Spleen (tissue), 11 donors: ENCODE measurements at regions not wholly inside any gene's neighbourhood (a gene's known extent, or its start where the extent isn't known, plus 50 kb on each side); places are given as distances from the start of the nearest gene placed in this dataset.

Experiments used
- DNase-seq: peaks from one replicate; pipeline ENCODE4 v3.0.0-alpha.2; 2020
- H3K27ac ChIP-seq, 8 donors: fragments of 200-600 bp; sonication (generic) in 7 of 8; 1 replicate in 4 of 8; 2 replicates in 4 of 8; pipeline versions ENCODE4 v1.5.0 to v1.8.0; 2016 to 2021; ENCODE audit warnings: inconsistent platforms in 4 of 8, mild to moderate bottlenecking in 4 of 8, moderate library complexity in 1 of 8
- H3K27me3 ChIP-seq, 7 donors: fragments of 200-600 bp; sonication (generic) in 6 of 7; replicated peaks in 1 of 7; 1 replicate in 4 of 7; 2 replicates in 3 of 7; pipeline versions ENCODE4 v1.5.0 to v1.8.0; 2016 to 2021; ENCODE audit warnings: inconsistent platforms in 3 of 7, mild to moderate bottlenecking in 1 of 7
- H3K36me3 ChIP-seq, 6 donors: fragments of 200-600 bp; sonication (generic) in 5 of 6; 1 replicate in 4 of 6; 2 replicates in 2 of 6; pipeline versions ENCODE4 v1.5.0 to v1.8.0; 2016 to 2021; ENCODE audit warnings: inconsistent platforms in 2 of 6
- H3K4me1 ChIP-seq, 6 donors: fragments of 200-600 bp; sonication (generic) in 5 of 6; 1 replicate in 3 of 6; 2 replicates in 3 of 6; pipeline versions ENCODE4 v1.5.0 to v1.8.0; 2016 to 2021; ENCODE audit warnings: inconsistent platforms in 3 of 6
- H3K4me3 ChIP-seq, 8 donors: fragments of 200-600 bp; sonication (generic) in 7 of 8; 1 replicate in 4 of 8; 2 replicates in 4 of 8; pipeline versions ENCODE4 v1.5.0 to v1.8.0; 2016 to 2021; ENCODE audit warnings: inconsistent platforms in 4 of 8, mild to moderate bottlenecking in 4 of 8, moderate library complexity in 2 of 8
- H3K9me3 ChIP-seq, 8 donors: fragments of 200-600 bp; sonication (generic) in 7 of 8; 1 replicate in 4 of 8; 2 replicates in 4 of 8; pipeline versions ENCODE4 v1.5.0 to v1.8.0; 2016 to 2021; ENCODE audit warnings: inconsistent platforms in 4 of 8
- CTCF ChIP-seq, 11 experiments: fragments of 200-600 bp in 7 of 11; fragments of 450-650 bp in 4 of 11; sonication (generic) in 4 of 11; IDR thresholded peaks in 8 of 11; conservative IDR thresholded peaks in 3 of 11; 1 replicate in 7 of 11; 2 replicates in 4 of 11; pipeline versions ENCODE4 v1.4.0 to v1.8.0; 2016 to 2021; ENCODE audit warnings: antibody characterized with exemption in 11 of 11, inconsistent platforms in 4 of 11, mild to moderate bottlenecking in 1 of 11
- POLR2A ChIP-seq, 3 donors: fragments of 450-650 bp; IDR thresholded peaks; one replicate each; pipeline ENCODE4 v1.5.1; 2017; ENCODE audit warnings: antibody characterized with exemption in 3 of 3, mild to moderate bottlenecking in 1 of 3
- POLR2AphosphoS5 ChIP-seq, 3 donors: sonication (generic); formaldehyde crosslinking; IDR thresholded peaks; one replicate each; pipeline ENCODE4 v1.5.1; 2017; ENCODE audit warnings: antibody characterized with exemption in 3 of 3
- WGBS, 5 donors: extraction: QIAGEN DNeasy Blood & Tissue Kit in 3 of 5; methylation state at CpG; one replicate each; pipeline versions ENCODE4 v1.1.5 to v1.1.7; 2013 to 2018; 5-methylcytosine and 5-hydroxymethylcytosine counted together
- intact Hi-C: fragments of 100-400 bp; cut with DNase I; formaldehyde crosslinking; loops from one replicate; pipeline ENCODE4 v1.15.0; 2023; ENCODE audit warnings: low total_unique reads
- donor health status: healthy with polysubstance abuse.
- donor health status: DM: no; HTN: no; CAD: no; lungs with moderate emphysema.
- donor health status: DM: no; HTN: no; CAD: no.
- donor health status: Bipolar disorder and iron deficiency.
- donor health status: healthy.
- donor health status: DM: no; HTN: no; CAD: no.
- donor health status: DM: yes; HTN: yes; CAD: no.

GRCh38 chr14:73789989-73790581 is 61.5 kb upstream of the PTGR2 start:
- H3K9me3 ChIP-seq: no peaks in the 10 kb centered on the region
- H3K4me3 ChIP-seq: peak overlapping the region in 1 of 8 donors; percentile 0
- H3K4me1 ChIP-seq: peaks cover 17 to 70% (median 48%) of the 10 kb centered on the region in 6 donors
- 62 to 78% (median 70%) methylated on average over 10 of the region's 10 CpGs for WGBS, 5 donors
- peak overlapping the region in 4 of 8 donors; percentile 16 to 99 (median 71) for H3K27ac ChIP-seq
- intact Hi-C loops: loop anchor here (5.0 to 10.0 kb wide), 2 partner anchors 38 to 55 kb away; no protein-coding TSS in a partner anchor
- no peaks in the 10 kb centered on the region for H3K27me3 ChIP-seq
- TF ChIP-seq POLR2A (IDR thresholded peaks at IDR 0.05) (no peak), POLR2AphosphoS5 (IDR thresholded peaks at IDR 0.05) (peak in 2 of 3 donors; percentile 16 to 74), CTCF (IDR thresholded peaks at IDR 0.05 in 8 of 11, conservative IDR thresholded peaks at IDR 0.05 in 3 of 11) (no peak)
- DNase-seq: peak; percentile 54
- peaks cover 0 to 3% (median 0%) of the 10 kb centered on the region in 6 donors for H3K36me3 ChIP-seq

DNA sequence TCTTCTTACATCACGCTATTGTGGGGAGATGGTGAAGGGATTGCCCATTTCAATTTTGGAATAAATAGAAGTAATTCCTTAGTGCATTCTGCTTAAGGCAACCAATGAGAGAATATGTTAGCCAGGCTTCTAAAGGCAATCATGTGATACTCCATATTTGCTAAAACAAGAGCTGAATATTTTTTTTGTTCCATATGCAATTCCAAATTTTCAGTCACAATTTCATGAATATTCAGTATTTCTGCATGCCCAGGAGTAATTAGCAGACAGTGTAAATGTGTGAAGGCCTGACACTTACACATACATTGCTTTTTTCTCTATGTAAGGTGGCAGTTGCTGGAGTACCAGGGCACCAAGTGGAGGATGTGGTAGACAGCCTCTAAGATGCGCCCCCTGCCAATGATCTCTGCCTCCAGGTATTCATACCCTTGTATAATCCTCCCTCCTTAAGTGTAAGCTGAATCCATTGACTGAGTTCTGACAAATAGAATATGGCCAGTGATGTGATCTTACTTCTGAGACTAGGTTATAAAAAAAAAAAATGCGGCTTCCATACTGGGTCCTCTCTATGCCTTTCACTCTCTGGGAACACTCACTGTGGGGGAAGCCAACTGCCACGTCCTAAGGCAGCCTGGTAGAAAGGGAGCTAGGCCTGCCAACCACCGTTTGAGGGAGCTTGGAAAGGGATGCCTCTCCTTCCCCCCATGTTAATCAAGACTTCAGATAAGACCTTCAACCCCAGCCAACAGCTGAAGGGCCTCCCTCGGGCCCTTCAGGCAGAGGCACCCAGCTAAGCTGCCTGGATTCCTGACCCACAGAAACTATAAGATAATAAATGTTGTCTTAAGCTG is 62.7 kb upstream of the PTGR2 start:
- Histone ChIP-seq H3K27me3 (no peaks in the 10 kb centered on the region), H3K27ac (peak overlapping the region in 6 of 8 donors; percentile 96 to 99 (median 98)), H3K4me3 (peak overlapping the region in 1 of 8 donors; percentile 94), H3K4me1 (peaks cover 28 to 70% (median 50%) of the 10 kb centered on the region in 6 donors), H3K36me3 (peaks cover 0 to 3% (median 0%) of the 10 kb centered on the region in 6 donors), H3K9me3 (no peaks in the 10 kb centered on the region)
- WGBS, 5 donors: 87 to 90% (median 88%) methylated on average over 6 of the region's 6 CpGs
- TF ChIP-seq POLR2AphosphoS5 (IDR thresholded peaks at IDR 0.05): no peak
- no peak for TF ChIP-seq POLR2A (IDR thresholded peaks at IDR 0.05)
- TF ChIP-seq CTCF (IDR thresholded peaks at IDR 0.05 in 8 of 11, conservative IDR thresholded peaks at IDR 0.05 in 3 of 11): no peak
- peak; percentile 30 for DNase-seq
- intact Hi-C loops: loop anchor here (5.0 to 10.0 kb wide), 2 partner anchors 37 to 54 kb away; no protein-coding TSS in a partner anchor

DNA sequence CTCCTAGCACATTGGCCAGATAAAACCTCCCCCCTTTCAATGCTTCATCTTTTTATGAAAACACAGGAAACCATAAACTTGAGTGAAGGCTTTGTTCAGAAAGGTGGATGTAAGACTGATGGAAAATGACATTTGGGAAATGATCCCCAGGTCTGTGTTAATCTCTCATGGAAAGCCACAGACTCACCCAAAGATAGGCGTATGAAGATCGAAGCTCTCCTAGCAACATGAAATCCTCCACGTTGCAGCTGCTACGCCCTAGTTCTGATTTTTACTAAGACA is 63.4 kb upstream of the PTGR2 start:
- peak overlapping the region; percentile 94 to 99 (median 97) for H3K27ac ChIP-seq

More for the DNA sequence above, 63.4 kb upstream of the PTGR2 start:
- H3K9me3 ChIP-seq: no peaks in the 10 kb centered on the region
- no peaks in the 10 kb centered on the region for H3K27me3 ChIP-seq
- intact Hi-C loops: loop anchor here (5.0 to 10.0 kb wide), 2 partner anchors 36 to 53 kb away; no protein-coding TSS in a partner anchor
- peak overlapping the region in 3 of 8 donors; percentile 68 to 94 (median 71) for H3K4me3 ChIP-seq
- no peak for TF ChIP-seq POLR2AphosphoS5 (IDR thresholded peaks at IDR 0.05)
- no peak for TF ChIP-seq POLR2A (IDR thresholded peaks at IDR 0.05)
- no peak for TF ChIP-seq CTCF (IDR thresholded peaks at IDR 0.05 in 8 of 11, conservative IDR thresholded peaks at IDR 0.05 in 3 of 11)
- DNase-seq: no peak
- WGBS, 5 donors: 48 to 74% (median 59%) methylated on average over 4 of the region's 4 CpGs
- peaks cover 35 to 72% (median 55%) of the 10 kb centered on the region in 6 donors for H3K4me1 ChIP-seq
- H3K36me3 ChIP-seq: peaks cover 0 to 3% (median 0%) of the 10 kb centered on the region in 6 donors
